Activated T-cell treated with anti-CD3 and anti-CD28 coated beads, Interleukin-2, amount 50 U/mL, for 4 hours (primary cell): ENCODE measurements at regions not wholly inside any gene's neighbourhood (a gene's known extent, or its start where the extent isn't known, plus 50 kb on each side); places are given as distances from the start of the nearest gene placed in this dataset.
A peak's percentile ranks its signal among the peaks of the same experiment; 100 is the strongest.

Experiments
- ATAC-seq, 2 donors: fragments of 200-7000 bp; cut with Tn5 transposase; one replicate each; pipeline ENCODE4 v1.10.0; 2021
- DNase-seq: peaks from one replicate; pipeline ENCODE4 v3.0.0-alpha.2; 2020
- H3K27me3 Mint-ChIP-seq: one replicate; pipeline ENCODE4 v1.8.0; 2021; ENCODE audit warnings: low read depth, mixed read lengths
- H3K36me3 Mint-ChIP-seq: one replicate; pipeline ENCODE4 v1.8.0; 2022; ENCODE audit warnings: mixed read lengths; ENCODE audit not compliant: insufficient read depth
- H3K4me1 Mint-ChIP-seq: one replicate; pipeline ENCODE4 v1.8.0; 2021; ENCODE audit warnings: low read depth, mixed read lengths
- H3K4me3 Mint-ChIP-seq: one replicate; pipeline ENCODE4 v1.8.0; 2021; ENCODE audit warnings: mild to moderate bottlenecking, moderate library complexity, mixed read lengths
- H3K9me3 Mint-ChIP-seq: one replicate; pipeline ENCODE4 v1.8.0; 2021; ENCODE audit warnings: mixed read lengths

DNA sequence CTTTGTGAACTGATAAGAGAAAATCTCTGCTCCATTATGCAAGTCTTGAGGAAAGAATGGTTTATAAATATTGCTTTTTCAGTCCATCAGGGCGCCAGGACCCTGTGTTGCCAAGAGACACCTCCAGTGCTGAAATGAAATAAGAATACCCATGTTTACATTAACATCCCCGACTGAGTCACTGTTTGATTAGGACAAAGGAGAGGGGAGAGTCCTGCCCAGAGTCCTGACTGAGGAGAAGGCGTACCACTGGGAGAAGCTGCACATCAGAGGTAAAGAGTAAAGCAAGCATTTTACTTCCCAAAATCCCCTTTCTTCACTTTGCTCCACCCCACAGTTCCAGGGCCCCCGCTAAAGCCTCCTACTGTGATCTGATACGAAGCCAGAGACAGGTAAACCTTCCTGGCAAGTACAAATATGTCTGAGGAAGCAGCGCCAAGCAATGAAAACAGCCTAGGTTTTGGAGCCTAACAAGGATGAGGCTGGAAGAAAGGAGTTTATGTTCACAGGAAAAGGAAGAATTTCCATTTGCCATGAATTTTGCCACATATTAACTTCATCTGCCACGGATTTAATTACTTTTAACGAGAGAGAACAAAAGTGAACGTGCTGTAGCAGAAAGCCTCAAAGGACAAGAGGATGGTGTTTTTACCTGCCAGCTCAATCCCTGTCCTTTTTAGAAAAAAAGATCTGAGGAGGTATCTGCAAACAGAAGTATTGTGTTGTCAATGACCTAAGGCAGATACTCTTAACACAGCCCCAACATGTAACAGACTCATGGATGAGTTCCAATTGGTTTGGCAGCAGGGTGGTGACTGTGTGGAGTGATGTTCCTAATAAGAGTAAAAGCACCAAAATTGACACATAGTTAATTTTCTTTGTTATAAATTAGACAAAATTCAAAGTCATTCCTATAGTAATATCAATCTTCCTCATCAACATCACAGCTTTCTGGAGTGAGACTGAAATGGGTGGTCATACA, 209.4 kb upstream of the TLE4 start:
- ATAC-seq (no peak), DNase-seq (no peak)
- H3K9me3 Mint-ChIP-seq: no peaks in the 10 kb centered on the region
- H3K36me3 Mint-ChIP-seq: no peaks in the 10 kb centered on the region
- peaks cover 2% of the 10 kb centered on the region for H3K4me1 Mint-ChIP-seq
- peaks cover 9% of the 10 kb centered on the region for H3K27me3 Mint-ChIP-seq
- H3K4me3 Mint-ChIP-seq: no peak overlapping the region

GRCh38 chr9:79369676-79370075, 202.1 kb upstream of the TLE4 start:
- no peaks in the 10 kb centered on the region for H3K4me1 Mint-ChIP-seq
- H3K27me3 Mint-ChIP-seq: peaks cover 2% of the 10 kb centered on the region
- H3K9me3 Mint-ChIP-seq: no peaks in the 10 kb centered on the region
- DNase-seq (no peak), ATAC-seq (no peak)
- H3K4me3 Mint-ChIP-seq: no peak overlapping the region
- H3K36me3 Mint-ChIP-seq: no peaks in the 10 kb centered on the region

DNA sequence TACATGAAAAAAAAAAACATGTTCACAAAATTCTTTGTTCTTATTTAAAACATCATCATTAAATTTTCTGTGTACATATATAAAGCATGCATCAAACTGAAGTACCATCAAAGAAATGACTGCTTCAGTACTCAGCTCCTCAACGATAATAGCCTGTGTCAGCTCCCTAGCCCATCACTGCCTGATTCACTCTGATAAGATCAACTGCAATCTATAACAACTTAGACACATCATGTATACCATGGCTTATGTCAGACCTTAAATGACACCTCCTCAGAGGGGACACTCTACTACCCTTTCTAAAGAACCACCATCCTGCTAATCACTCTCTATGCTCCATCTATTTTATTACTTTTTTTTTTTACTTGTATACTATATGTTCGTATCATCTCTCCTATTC, 200.5 kb upstream of the TLE4 start:
- DNase-seq (no peak), ATAC-seq (no peak)
- H3K4me1 Mint-ChIP-seq: no peaks in the 10 kb centered on the region
- no peaks in the 10 kb centered on the region for H3K36me3 Mint-ChIP-seq
- no peaks in the 10 kb centered on the region for H3K9me3 Mint-ChIP-seq
- H3K4me3 Mint-ChIP-seq: no peak overlapping the region
- H3K27me3 Mint-ChIP-seq: peaks cover 2% of the 10 kb centered on the region

DNA sequence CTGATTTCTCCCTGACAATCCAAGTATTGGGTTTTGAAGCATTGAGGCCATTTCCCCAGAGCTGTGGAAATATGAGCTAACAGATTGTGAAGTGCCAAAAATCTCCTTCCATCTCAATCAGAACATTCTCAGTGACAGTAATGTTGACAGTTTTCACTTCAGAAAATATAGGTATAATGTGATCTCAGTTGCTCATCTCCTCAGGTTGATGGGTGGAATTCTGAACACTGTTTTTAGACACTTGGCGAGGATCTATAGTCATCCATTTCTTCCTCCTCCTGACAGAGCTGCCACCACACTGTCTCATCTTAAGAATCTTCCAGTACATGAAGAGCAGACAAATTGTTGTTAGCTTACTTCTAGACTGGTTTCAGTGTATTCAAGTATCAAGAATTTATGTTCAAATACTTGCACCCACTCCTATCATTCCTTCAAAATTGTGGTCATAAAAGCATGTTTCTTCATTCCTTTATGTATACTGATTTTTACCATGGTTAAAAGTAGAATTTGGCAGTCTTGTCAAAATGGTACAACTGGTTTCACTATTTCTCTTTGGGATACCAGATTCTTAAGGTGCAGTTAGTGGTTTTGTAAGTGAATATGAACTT, 199.7 kb upstream of the TLE4 start:
- Mint-ChIP-seq H3K4me1 (no peaks in the 10 kb centered on the region), H3K9me3 (no peaks in the 10 kb centered on the region), H3K27me3 (peaks cover 2% of the 10 kb centered on the region), H3K36me3 (no peaks in the 10 kb centered on the region), H3K4me3 (no peak overlapping the region)
- no peak for DNase-seq
- ATAC-seq: no peak

DNA sequence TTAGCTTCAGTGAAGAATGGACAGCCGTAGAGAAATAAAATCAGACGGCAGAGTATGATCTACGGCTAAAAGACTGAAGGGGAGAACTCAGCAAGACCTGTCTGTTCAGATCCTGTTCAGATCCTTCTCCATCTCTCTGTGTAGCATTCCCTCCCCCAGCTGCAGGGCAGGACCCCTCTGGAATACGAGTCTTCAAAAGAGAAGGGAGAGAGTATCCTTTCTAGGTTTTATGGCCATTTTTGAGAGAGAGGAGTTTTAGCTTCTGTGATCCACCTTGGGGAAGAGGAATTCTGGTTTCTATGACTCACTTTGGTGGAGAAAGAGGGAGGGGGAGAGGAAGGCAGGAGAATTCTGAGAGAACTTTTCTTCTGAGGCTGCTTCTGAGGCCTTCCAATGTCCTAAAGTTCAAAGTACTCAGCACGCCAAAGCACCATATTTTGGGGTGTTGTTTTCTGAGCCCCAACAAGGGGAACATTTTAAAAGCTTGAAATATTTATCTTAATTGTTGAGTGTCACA, 194.4 kb upstream of the TLE4 start:
- no peaks in the 10 kb centered on the region for H3K36me3 Mint-ChIP-seq
- H3K9me3 Mint-ChIP-seq: peaks cover 9% of the 10 kb centered on the region
- no peak overlapping the region for H3K4me3 Mint-ChIP-seq
- no peaks in the 10 kb centered on the region for H3K4me1 Mint-ChIP-seq
- DNase-seq (no peak), ATAC-seq (no peak)
- H3K27me3 Mint-ChIP-seq: peaks cover 2% of the 10 kb centered on the region

- H3K27me3 Mint-ChIP-seq: peaks cover 4% of the 10 kb centered on the region
- ATAC-seq (no peak), DNase-seq (no peak)
- H3K9me3 Mint-ChIP-seq: peaks cover 9% of the 10 kb centered on the region
- no peak overlapping the region for H3K4me3 Mint-ChIP-seq
- no peaks in the 10 kb centered on the region for H3K4me1 Mint-ChIP-seq
- no peaks in the 10 kb centered on the region for H3K36me3 Mint-ChIP-seq
Measured at GRCh38 chr9:79378107-79378506, 193.7 kb upstream of the TLE4 start.

DNA sequence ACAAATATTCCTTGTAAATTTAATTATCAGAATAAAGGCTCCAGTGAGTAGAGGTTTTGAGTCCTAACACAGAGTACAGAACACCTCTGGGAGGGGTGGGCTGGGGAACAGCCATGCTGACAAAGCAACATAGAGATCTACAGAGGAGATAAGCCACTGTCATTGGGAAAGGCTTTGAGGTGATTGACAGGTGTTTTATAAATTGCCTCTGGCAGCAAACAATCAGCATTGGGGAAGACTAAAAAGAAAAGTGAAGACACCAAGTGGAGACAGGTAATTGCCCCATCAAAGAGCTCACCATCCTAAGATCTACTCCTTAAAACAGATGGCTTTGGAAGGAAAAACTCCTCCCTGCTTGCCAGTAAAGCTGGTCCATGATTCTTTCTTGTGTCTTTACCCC, 189.7 kb upstream of the TLE4 start:
- Mint-ChIP-seq H3K27me3 (peaks cover 4% of the 10 kb centered on the region), H3K36me3 (no peaks in the 10 kb centered on the region), H3K4me1 (no peaks in the 10 kb centered on the region), H3K9me3 (peaks cover 9% of the 10 kb centered on the region), H3K4me3 (no peak overlapping the region)
- no peak for ATAC-seq
- no peak for DNase-seq

GRCh38 chr9:79382458-79382857, 189.3 kb upstream of the TLE4 start:
- peak in 1 of 2 donors; percentile 23 for ATAC-seq
- peaks cover 4% of the 10 kb centered on the region for H3K27me3 Mint-ChIP-seq

DNA sequence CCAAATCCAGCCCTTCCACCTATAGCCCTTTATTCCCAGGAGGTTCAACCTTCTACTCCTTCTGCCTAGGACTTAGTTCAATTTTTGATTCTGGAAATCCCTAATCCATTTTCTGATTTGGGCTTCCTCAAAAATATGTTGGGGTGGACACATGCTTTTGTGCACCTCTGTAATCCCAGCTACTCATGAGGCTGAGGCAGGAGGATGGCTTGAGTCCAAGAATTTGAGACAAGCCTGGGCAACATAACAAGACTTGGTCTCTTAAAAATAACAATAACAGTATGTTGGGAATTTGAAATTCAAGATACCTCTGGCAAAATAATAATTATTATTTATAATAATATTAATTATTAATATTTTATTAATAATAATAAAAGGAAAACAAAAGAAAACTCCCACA, 188.7 kb upstream of the TLE4 start:
- Mint-ChIP-seq H3K4me3 (no peak overlapping the region), H3K36me3 (no peaks in the 10 kb centered on the region), H3K27me3 (peaks cover 4% of the 10 kb centered on the region), H3K9me3 (peaks cover 9% of the 10 kb centered on the region), H3K4me1 (no peaks in the 10 kb centered on the region)
- ATAC-seq (no peak), DNase-seq (no peak)

More at GRCh38 chr9:79382458-79382857, 189.3 kb upstream of the TLE4 start:
- Mint-ChIP-seq H3K36me3 (no peaks in the 10 kb centered on the region), H3K4me3 (no peak overlapping the region), H3K9me3 (peaks cover 9% of the 10 kb centered on the region), H3K4me1 (no peaks in the 10 kb centered on the region)
- no peak for DNase-seq

- H3K4me3 Mint-ChIP-seq: no peak overlapping the region
- H3K9me3 Mint-ChIP-seq: peaks cover 9% of the 10 kb centered on the region
- no peaks in the 10 kb centered on the region for H3K36me3 Mint-ChIP-seq
- no peaks in the 10 kb centered on the region for H3K4me1 Mint-ChIP-seq
- no peak for DNase-seq
- ATAC-seq: no peak
- H3K27me3 Mint-ChIP-seq: peaks cover 4% of the 10 kb centered on the region
Measured at GRCh38 chr9:79384091-79384490, 187.7 kb upstream of the TLE4 start.

- Mint-ChIP-seq H3K36me3 (no peaks in the 10 kb centered on the region), H3K9me3 (peaks cover 9% of the 10 kb centered on the region), H3K27me3 (peaks cover 4% of the 10 kb centered on the region), H3K4me3 (no peak overlapping the region), H3K4me1 (no peaks in the 10 kb centered on the region)
- ATAC-seq (no peak), DNase-seq (no peak)
Measured at GRCh38 chr9:79384501-79384900, 187.3 kb upstream of the TLE4 start.

- Mint-ChIP-seq H3K36me3 (no peaks in the 10 kb centered on the region), H3K9me3 (no peaks in the 10 kb centered on the region), H3K4me1 (no peaks in the 10 kb centered on the region), H3K4me3 (no peak overlapping the region), H3K27me3 (peaks cover 5% of the 10 kb centered on the region)
- DNase-seq (no peak), ATAC-seq (no peak)
Measured at GRCh38 chr9:79387101-79387835, 184.5 kb upstream of the TLE4 start.

DNA sequence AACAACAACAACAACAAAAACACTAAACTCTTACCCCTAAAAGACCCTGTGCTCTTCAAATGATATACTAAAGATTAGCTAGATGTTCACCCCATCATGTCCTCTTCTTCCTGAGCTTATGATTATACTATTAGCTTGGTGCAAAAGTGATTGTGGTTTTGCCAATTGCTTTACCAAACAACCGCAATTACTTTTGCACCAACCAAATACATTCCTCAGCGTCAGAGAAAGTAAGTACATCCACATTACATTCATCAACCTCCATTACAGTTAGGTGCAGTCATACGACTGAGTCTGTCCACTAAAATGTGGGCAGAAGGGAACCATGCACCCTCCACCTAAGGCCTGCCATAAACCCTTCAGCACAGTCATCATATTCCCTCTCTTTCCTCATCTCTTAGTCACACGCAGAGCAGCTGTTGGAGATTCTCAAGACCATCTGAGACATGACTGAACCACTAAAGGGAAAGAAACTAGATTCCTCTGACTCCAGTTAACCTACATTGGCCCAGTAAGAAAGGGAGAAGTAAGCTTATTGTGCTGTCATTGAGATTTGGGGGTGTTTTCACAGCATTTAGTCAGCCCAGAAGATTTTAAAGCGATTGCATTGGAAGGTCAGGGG, 181.6 kb upstream of the TLE4 start:
- ATAC-seq (no peak), DNase-seq (no peak)
- H3K4me3 Mint-ChIP-seq: no peak overlapping the region
- peaks cover 2% of the 10 kb centered on the region for H3K27me3 Mint-ChIP-seq
- H3K4me1 Mint-ChIP-seq: no peaks in the 10 kb centered on the region
- no peaks in the 10 kb centered on the region for H3K9me3 Mint-ChIP-seq
- no peaks in the 10 kb centered on the region for H3K36me3 Mint-ChIP-seq
